ENCODE measurements at regions not wholly inside any gene's neighbourhood (a gene's known extent, or its start where the extent isn't known, plus 50 kb on each side); places are given as distances from the start of the nearest gene placed in this dataset.

DNA sequence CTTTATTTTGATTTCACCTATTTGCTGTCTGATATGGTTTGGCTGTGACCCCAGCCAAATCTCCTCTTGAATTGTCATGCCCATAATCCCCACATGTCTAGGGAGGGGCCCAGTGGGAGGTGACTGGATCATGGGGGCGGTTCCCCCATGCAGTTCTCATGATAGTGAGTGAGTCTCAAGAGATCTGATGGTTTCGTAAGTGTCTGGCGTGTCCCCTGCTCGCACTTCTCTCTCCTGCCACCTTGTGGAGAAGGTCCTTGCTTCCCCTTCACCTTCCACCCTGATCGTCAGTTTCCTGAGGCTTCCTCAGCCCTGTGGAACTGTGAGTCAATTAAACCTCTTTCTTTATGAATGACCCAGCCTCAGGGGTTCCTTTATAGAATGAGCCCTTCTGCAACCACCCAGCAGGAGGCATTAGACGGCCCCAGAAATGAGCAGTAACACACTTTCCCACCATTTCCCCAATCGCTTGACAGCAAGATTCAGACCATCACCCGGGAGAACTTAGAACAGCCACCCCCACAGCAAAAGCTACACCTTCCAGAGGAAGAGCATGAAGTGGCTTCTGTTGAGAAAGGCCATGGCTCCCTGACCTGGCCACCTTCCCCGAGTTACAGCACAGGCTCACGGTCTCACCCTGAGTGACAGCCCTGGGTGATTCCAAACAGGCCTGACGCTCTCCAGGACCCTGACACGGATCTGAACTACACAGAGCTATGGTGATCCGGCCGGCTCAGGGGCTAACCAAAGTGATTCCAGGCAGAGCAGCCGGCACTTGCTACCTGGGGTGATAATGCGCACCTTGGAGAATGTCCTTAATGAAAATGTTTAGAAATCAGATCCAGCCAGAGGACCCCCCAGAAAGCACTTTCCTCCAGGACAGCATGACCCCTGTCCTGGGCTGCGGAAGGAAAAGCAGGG is 131.2 kb upstream of the CDH4 start (continued):
- no peak for TF ChIP-seq SIN3A (conservative IDR thresholded peaks at IDR 0.05 in 1 of 2, IDR thresholded peaks at IDR 0.05 in 1 of 2; ENCODE audit: low read depth in 1 of 2, low read length in 2 of 2)
- no peak for TF ChIP-seq ASH2L (IDR thresholded peaks at IDR 0.05; ENCODE audit: low read length)
- TF ChIP-seq SP2 (IDR thresholded peaks at IDR 0.05; ENCODE audit: low read length): no peak
- TF ChIP-seq CEBPB (IDR thresholded peaks at IDR 0.05; ENCODE audit: low read depth, low read length): peak; percentile 57; the same call in 1 of the 2 replicates
- TF ChIP-seq JUN (IDR thresholded peaks at IDR 0.05; ENCODE audit: low read depth, low read length): no peak
- no peak for TF ChIP-seq RNF2 (IDR thresholded peaks at IDR 0.05; ENCODE audit: borderline replicate concordance, low read depth, low read length, missing control alignments, poor library complexity, severe bottlenecking)
- no peak for TF ChIP-seq TCF12 (IDR thresholded peaks at IDR 0.05; ENCODE audit: low read depth, low read length)
- TF ChIP-seq ZNF274 (IDR thresholded peaks at IDR 0.05; ENCODE audit: borderline replicate concordance, extremely low read depth, low read length): no peak
- TF ChIP-seq BRCA1 (IDR thresholded peaks at IDR 0.05; ENCODE audit: low read depth, low read length): no peak
- TF ChIP-seq, protein P1, sequence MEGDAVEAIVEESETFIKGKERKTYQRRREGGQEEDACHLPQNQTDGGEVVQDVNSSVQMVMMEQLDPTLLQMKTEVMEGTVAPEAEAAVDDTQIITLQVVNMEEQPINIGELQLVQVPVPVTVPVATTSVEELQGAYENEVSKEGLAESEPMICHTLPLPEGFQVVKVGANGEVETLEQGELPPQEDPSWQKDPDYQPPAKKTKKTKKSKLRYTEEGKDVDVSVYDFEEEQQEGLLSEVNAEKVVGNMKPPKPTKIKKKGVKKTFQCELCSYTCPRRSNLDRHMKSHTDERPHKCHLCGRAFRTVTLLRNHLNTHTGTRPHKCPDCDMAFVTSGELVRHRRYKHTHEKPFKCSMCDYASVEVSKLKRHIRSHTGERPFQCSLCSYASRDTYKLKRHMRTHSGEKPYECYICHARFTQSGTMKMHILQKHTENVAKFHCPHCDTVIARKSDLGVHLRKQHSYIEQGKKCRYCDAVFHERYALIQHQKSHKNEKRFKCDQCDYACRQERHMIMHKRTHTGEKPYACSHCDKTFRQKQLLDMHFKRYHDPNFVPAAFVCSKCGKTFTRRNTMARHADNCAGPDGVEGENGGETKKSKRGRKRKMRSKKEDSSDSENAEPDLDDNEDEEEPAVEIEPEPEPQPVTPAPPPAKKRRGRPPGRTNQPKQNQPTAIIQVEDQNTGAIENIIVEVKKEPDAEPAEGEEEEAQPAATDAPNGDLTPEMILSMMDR (IDR thresholded peaks at IDR 0.05; ENCODE audit: control extremely low read depth in 1 of 3, insufficient read depth in 1 of 3, low read depth in 1 of 3, low read length in 3 of 3): peak; percentile 55 to 77 (median 73)
- TF ChIP-seq SUZ12 (IDR thresholded peaks at IDR 0.05; ENCODE audit: low read length): no peak
- TF ChIP-seq CBX5 (IDR thresholded peaks at IDR 0.05; ENCODE audit: low read depth, low read length): no peak

Data from H1 (cell line).